HEK293 (cell line): ENCODE measurements at regions not wholly inside any gene's neighbourhood (a gene's known extent, or its start where the extent isn't known, plus 50 kb on each side); places are given as distances from the start of the nearest gene placed in this dataset.
"Not testable (repeated sequence)": the region's sequence is repeated elsewhere in the genome, so short reads cannot be mapped to it uniquely, and the experiment has no call there.

Experiments
- HOXA7 ChIP-seq: sonication (generic); formaldehyde crosslinking; IDR thresholded peaks from 2 replicates; pipeline ENCODE4 v1.8.1; 2022; ENCODE audit warnings: missing genetic modification reagents, borderline replicate concordance
- ZEB2 ChIP-seq: fragments of 450-650 bp; formaldehyde crosslinking; IDR thresholded peaks from 2 replicates; pipeline ENCODE4 v1.5.1; 2016; ENCODE audit warnings: missing biosample characterization, missing genetic modification characterization
- ZNF146 ChIP-seq: fragments of 450-650 bp; formaldehyde crosslinking; IDR thresholded peaks from 2 replicates; pipeline ENCODE4 v1.5.1; 2016; ENCODE audit warnings: missing biosample characterization, missing genetic modification characterization
- ZNF610 ChIP-seq: fragments of 450-650 bp; formaldehyde crosslinking; IDR thresholded peaks from 2 replicates; pipeline ENCODE4 v1.5.1; 2016; ENCODE audit warnings: missing biosample characterization, missing genetic modification characterization, borderline replicate concordance
- ZNF785 ChIP-seq: fragments of 450-650 bp; formaldehyde crosslinking; IDR thresholded peaks from 2 replicates; pipeline ENCODE4 v1.5.1; 2016; ENCODE audit warnings: missing biosample characterization, missing genetic modification characterization
- ZSCAN30 ChIP-seq: fragments of 450-650 bp; IDR thresholded peaks from 2 replicates; pipeline ENCODE4 v1.5.1; 2018; ENCODE audit warnings: missing biosample characterization, mild to moderate bottlenecking, missing genetic modification characterization, moderate library complexity
- TF ChIP-seq, protein P1 (sequence below): fragments of 450-650 bp; formaldehyde crosslinking; IDR thresholded peaks from 2 replicates; pipeline ENCODE4 v1.5.1; 2016; ENCODE audit warnings: missing biosample characterization, missing genetic modification characterization

DNA sequence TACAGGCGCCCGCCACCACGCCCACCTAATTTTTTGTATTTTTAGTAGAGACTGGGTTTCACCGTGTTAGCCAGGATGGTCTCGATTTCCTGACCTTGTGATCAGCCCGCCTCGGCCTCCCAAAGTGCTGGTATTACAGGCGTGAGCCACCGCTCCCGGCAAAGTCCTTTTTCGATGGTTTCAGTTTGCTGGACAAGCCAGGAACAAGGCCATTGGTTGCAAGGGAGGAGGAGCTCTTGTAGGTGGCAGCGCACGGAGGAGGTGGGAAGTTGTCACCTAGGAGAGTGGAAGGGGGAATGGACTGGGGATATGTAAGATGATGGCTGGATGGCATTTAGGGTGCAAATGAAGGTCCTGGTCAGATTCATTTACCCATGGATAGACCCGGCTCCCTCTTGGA lies 218.5 kb upstream of the ATP6AP2 start:
- not testable (repeated sequence) for TF ChIP-seq ZSCAN30; ZNF610 (tag by site-specific recombination); HOXA7 (CRISPR knock-in tag); ZEB2 (tag by site-specific recombination); ZNF785; ZNF146
- TF ChIP-seq, protein P1, sequence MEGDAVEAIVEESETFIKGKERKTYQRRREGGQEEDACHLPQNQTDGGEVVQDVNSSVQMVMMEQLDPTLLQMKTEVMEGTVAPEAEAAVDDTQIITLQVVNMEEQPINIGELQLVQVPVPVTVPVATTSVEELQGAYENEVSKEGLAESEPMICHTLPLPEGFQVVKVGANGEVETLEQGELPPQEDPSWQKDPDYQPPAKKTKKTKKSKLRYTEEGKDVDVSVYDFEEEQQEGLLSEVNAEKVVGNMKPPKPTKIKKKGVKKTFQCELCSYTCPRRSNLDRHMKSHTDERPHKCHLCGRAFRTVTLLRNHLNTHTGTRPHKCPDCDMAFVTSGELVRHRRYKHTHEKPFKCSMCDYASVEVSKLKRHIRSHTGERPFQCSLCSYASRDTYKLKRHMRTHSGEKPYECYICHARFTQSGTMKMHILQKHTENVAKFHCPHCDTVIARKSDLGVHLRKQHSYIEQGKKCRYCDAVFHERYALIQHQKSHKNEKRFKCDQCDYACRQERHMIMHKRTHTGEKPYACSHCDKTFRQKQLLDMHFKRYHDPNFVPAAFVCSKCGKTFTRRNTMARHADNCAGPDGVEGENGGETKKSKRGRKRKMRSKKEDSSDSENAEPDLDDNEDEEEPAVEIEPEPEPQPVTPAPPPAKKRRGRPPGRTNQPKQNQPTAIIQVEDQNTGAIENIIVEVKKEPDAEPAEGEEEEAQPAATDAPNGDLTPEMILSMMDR: not testable (repeated sequence)
